K562 (cell line): ENCODE measurements at regions not wholly inside any gene's neighbourhood (a gene's known extent, or its start where the extent isn't known, plus 50 kb on each side); places are given as distances from the start of the nearest gene placed in this dataset.

Experiments used
- HNRNPLL ChIP-seq: fragments of 200-400 bp; formaldehyde crosslinking; IDR thresholded peaks from 2 replicates; pipeline ENCODE4 v1.6.1; 2017; ENCODE audit warnings: low read length, low read depth, mild to moderate bottlenecking; ENCODE audit not compliant: poor library complexity, severe bottlenecking
- TF ChIP-seq, protein P1 (sequence below): fragments of 250-450 bp; sonication (Bioruptor Pico); IDR thresholded peaks from 2 replicates; pipeline ENCODE4 v1.5.0; 2021
- TF ChIP-seq, protein P2 (sequence below): fragments of 250-450 bp; sonication (Bioruptor Pico); IDR thresholded peaks from 2 replicates; pipeline ENCODE4 v1.4.0; 2020; ENCODE audit warnings: mild to moderate bottlenecking, moderate library complexity

DNA sequence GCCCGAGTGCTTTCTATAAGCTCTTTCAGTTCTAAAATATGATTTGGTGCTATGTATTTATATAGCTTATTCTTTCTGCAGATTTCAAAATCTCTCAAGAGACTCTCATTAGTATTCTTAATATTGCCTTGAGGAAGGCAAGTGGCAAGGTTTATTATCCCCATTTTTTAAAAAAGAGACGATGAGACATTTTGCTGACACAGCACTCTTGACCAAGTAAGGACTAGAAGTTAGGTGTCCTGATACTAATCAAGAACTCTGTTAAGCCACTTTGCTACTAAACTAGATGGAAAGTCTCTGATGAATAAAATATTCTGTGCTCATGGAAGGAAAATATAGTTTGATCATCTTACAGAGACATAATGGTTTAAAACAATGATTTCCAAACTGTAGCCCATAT is 164.7 kb downstream of the MZT1 start:
- TF ChIP-seq, protein P1, sequence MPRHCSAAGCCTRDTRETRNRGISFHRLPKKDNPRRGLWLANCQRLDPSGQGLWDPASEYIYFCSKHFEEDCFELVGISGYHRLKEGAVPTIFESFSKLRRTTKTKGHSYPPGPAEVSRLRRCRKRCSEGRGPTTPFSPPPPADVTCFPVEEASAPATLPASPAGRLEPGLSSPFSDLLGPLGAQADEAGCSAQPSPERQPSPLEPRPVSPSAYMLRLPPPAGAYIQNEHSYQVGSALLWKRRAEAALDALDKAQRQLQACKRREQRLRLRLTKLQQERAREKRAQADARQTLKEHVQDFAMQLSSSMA (CRISPR knock-in tag): no peak
- TF ChIP-seq, protein P2, sequence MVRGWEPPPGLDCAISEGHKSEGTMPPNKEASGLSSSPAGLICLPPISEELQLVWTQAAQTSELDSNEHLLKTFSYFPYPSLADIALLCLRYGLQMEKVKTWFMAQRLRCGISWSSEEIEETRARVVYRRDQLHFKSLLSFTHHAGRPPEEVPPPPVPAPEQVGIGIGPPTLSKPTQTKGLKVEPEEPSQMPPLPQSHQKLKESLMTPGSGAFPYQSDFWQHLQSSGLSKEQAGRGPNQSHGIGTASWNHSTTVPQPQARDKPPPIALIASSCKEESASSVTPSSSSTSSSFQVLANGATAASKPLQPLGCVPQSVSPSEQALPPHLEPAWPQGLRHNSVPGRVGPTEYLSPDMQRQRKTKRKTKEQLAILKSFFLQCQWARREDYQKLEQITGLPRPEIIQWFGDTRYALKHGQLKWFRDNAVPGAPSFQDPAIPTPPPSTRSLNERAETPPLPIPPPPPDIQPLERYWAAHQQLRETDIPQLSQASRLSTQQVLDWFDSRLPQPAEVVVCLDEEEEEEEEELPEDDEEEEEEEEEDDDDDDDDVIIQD (CRISPR knock-in tag): no peak
- TF ChIP-seq HNRNPLL: no peak
